ENCODE measurements at regions not wholly inside any gene's neighbourhood (a gene's known extent, or its start where the extent isn't known, plus 50 kb on each side); places are given as distances from the start of the nearest gene placed in this dataset.

- Histone ChIP-seq H3K9ac (ENCODE audit: low read length) (no peak overlapping the region), H3K4me3 (ENCODE audit: low read length) (no peak overlapping the region), H3K27me3 (replicated peaks; ENCODE audit: insufficient read depth, low read length) (peaks cover 93% of the 10 kb centered on the region), H3K9me2 (replicated peaks; ENCODE audit: insufficient read depth, low read length) (no peaks in the 10 kb centered on the region), H3F3A (ENCODE audit: insufficient read depth, low read length) (no peaks in the 10 kb centered on the region), H4K20me1 (ENCODE audit: insufficient read depth, low read length) (no peaks in the 10 kb centered on the region), H2AFZ (ENCODE audit: low read length) (no peak overlapping the region), H3K9me3 (replicated peaks; ENCODE audit: insufficient read depth, low read length) (no peaks in the 10 kb centered on the region), H3K4me2 (ENCODE audit: low read depth, low read length) (no peak overlapping the region), H3K27ac (ENCODE audit: low read length) (no peak overlapping the region), H3K79me2 (ENCODE audit: low read length) (no peaks in the 10 kb centered on the region), H3K4me1 (ENCODE audit: low read length) (0 out of 2 replicates have a peak, but pooled peaks cover 4% of the 10 kb centered on the region), H3K36me3 (replicated peaks; ENCODE audit: insufficient read depth, low read length) (no peaks in the 10 kb centered on the region)
- no peak for DNase-seq
- TF ChIP-seq EZH2phosphoT487 (IDR thresholded peaks at IDR 0.05; ENCODE audit: low read length), result no peak
- no peak for TF ChIP-seq CTCF (IDR thresholded peaks at IDR 0.05; ENCODE audit: low read length)
Measured at GRCh38 chr11:64503186-64503753, 52.5 kb upstream of the SLC22A11 start.

GRCh38 chr11:64504999-64505398, 50.7 kb upstream of the SLC22A11 start:
- TF ChIP-seq CTCF (IDR thresholded peaks at IDR 0.05; ENCODE audit: low read length) (no peak), EZH2phosphoT487 (IDR thresholded peaks at IDR 0.05; ENCODE audit: low read length) (no peak), EZH2 (optimal IDR thresholded peaks at IDR 0.05; ENCODE audit: low read depth, low read length) (no peak)
- no peaks in the 10 kb centered on the region for H3F3A ChIP-seq (ENCODE audit: insufficient read depth, low read length)
- H3K9ac ChIP-seq (ENCODE audit: low read length), result no peak overlapping the region
- no peaks in the 10 kb centered on the region for H3K36me3 ChIP-seq (replicated peaks; ENCODE audit: insufficient read depth, low read length)
- no peak for DNase-seq
- H3K4me2 ChIP-seq (ENCODE audit: low read depth, low read length), result no peak overlapping the region
- H2AFZ ChIP-seq (ENCODE audit: low read length), result no peak overlapping the region
- H3K4me3 ChIP-seq (ENCODE audit: low read length), result no peak overlapping the region
- no peaks in the 10 kb centered on the region for H3K79me2 ChIP-seq (ENCODE audit: low read length)
- no peaks in the 10 kb centered on the region for H3K9me2 ChIP-seq (replicated peaks; ENCODE audit: insufficient read depth, low read length)
- H3K27ac ChIP-seq (ENCODE audit: low read length), result no peak overlapping the region
- peaks cover 96% of the 10 kb centered on the region for H3K27me3 ChIP-seq (replicated peaks; ENCODE audit: insufficient read depth, low read length)
- H4K20me1 ChIP-seq (ENCODE audit: insufficient read depth, low read length), result no peaks in the 10 kb centered on the region
- 0 out of 2 replicates have a peak, but pooled peaks cover 4% of the 10 kb centered on the region for H3K4me1 ChIP-seq (ENCODE audit: low read length)
- no peaks in the 10 kb centered on the region for H3K9me3 ChIP-seq (replicated peaks; ENCODE audit: insufficient read depth, low read length)

Measured in MM.1S (cell line).